Lower leg skin (tissue), 4 donors: ENCODE measurements at regions not wholly inside any gene's neighbourhood (a gene's known extent, or its start where the extent isn't known, plus 50 kb on each side); places are given as distances from the start of the nearest gene placed in this dataset.

Experiments used
- DNase-seq, 2 donors: peaks; one replicate each; pipeline ENCODE4 v3.0.0-alpha.2; 2019; ENCODE audit warnings: low spot score in 2 of 2
- H3K4me3 ChIP-seq: fragments of 200-600 bp; sonication (generic); 2 replicates; pipeline ENCODE4 v1.5.1; 2017; ENCODE audit warnings: mild to moderate bottlenecking, low read depth; ENCODE audit not compliant: poor library complexity, severe bottlenecking
- CTCF ChIP-seq, 3 donors: fragments of 450-650 bp; IDR thresholded peaks; one replicate each; pipeline ENCODE4 v1.5.1; 2016; ENCODE audit warnings: antibody characterized with exemption in 3 of 3, mild to moderate bottlenecking in 3 of 3, moderate library complexity in 2 of 3
- POLR2A ChIP-seq, 2 donors: fragments of 450-650 bp; IDR thresholded peaks; one replicate each; pipeline ENCODE4 v1.6.1; 2016 to 2017; ENCODE audit warnings: antibody characterized with exemption in 2 of 2, mild to moderate bottlenecking in 1 of 2, moderate library complexity in 1 of 2
- WGBS, 2 donors: methylation state at CpG; one replicate each; pipeline ENCODE4 v1.1.5; 2018; 5-methylcytosine and 5-hydroxymethylcytosine counted together
- intact Hi-C: fragments of 100-400 bp; cut with DNase I; formaldehyde crosslinking; loops from one replicate; pipeline ENCODE4 v1.15.0; 2023; ENCODE audit warnings: low total_unique reads

GRCh38 chr21:28111151-28111619 lies 881.5 kb downstream of the LTN1 start:
- WGBS, 2 donors: 51 to 55% methylated on average over 7 of the region's 7 CpGs
- intact Hi-C loops: no loop called here
- no peak overlapping the region for H3K4me3 ChIP-seq
- TF ChIP-seq CTCF (IDR thresholded peaks at IDR 0.05) (no peak), POLR2A (IDR thresholded peaks at IDR 0.05) (no peak)
- DNase-seq: peak in 1 of 2 donors; percentile 57

- DNase-seq: no peak
- WGBS, 2 donors: 63 to 69% methylated on average over 3 of the region's 3 CpGs
- intact Hi-C loops: no loop called here
- TF ChIP-seq POLR2A (IDR thresholded peaks at IDR 0.05) (no peak), CTCF (IDR thresholded peaks at IDR 0.05) (no peak)
- H3K4me3 ChIP-seq: no peak overlapping the region
Observed at GRCh38 chr21:28110716-28111115, 882.0 kb downstream of the LTN1 start.

- 88 to 89% methylated on average over 1 of the region's 1 CpG for WGBS, 2 donors
- no peak overlapping the region for H3K4me3 ChIP-seq
- DNase-seq: no peak
- TF ChIP-seq CTCF (IDR thresholded peaks at IDR 0.05) (no peak), POLR2A (IDR thresholded peaks at IDR 0.05) (no peak)
- intact Hi-C loops: no loop called here
Observed at GRCh38 chr21:28110074-28110473, 882.6 kb downstream of the LTN1 start.

- intact Hi-C loops: no loop called here
- TF ChIP-seq POLR2A (IDR thresholded peaks at IDR 0.05) (no peak), CTCF (IDR thresholded peaks at IDR 0.05) (no peak)
- WGBS, 2 donors: 81 to 89% methylated on average over 3 of the region's 3 CpGs
- DNase-seq: no peak
- H3K4me3 ChIP-seq: no peak overlapping the region
Observed at GRCh38 chr21:28106370-28106890, 886.2 kb downstream of the LTN1 start.

- DNase-seq: no peak
- TF ChIP-seq CTCF (IDR thresholded peaks at IDR 0.05): no peak
- no peak for TF ChIP-seq POLR2A (IDR thresholded peaks at IDR 0.05)
- WGBS, 2 donors: 44 to 66% methylated on average over 5 of the region's 5 CpGs
- H3K4me3 ChIP-seq: no peak overlapping the region
- intact Hi-C loops: no loop called here
Observed at GRCh38 chr21:28104346-28104745, 888.3 kb downstream of the LTN1 start.

- H3K4me3 ChIP-seq: no peak overlapping the region
- intact Hi-C loops: no loop called here
- TF ChIP-seq CTCF (IDR thresholded peaks at IDR 0.05): no peak
- TF ChIP-seq POLR2A (IDR thresholded peaks at IDR 0.05): no peak
- WGBS, 2 donors: 87 to 93% methylated on average over 5 of the region's 5 CpGs
- no peak for DNase-seq
Observed at GRCh38 chr21:28100366-28100765, 892.3 kb downstream of the LTN1 start.
